GM19395 (cell line): ENCODE measurements at regions not wholly inside any gene's neighbourhood (a gene's known extent, or its start where the extent isn't known, plus 50 kb on each side); places are given as distances from the start of the nearest gene placed in this dataset.
A peak's percentile ranks its signal among the peaks of the same experiment; 100 is the strongest.
"Not testable (repeated sequence)": the region's sequence is repeated elsewhere in the genome, so short reads cannot be mapped to it uniquely, and the experiment has no call there.

Experiments used
- ATAC-seq: cut with Tn5 transposase; IDR thresholded peaks from one replicate; pipeline ENCODE4 v1.9.1; 2021; ENCODE audit warnings: mild to moderate bottlenecking, moderate library complexity; ENCODE audit not compliant: unreplicated experiment

GRCh38 chr12:75657354-75657753 lies 145.9 kb upstream of the KRR1 start:
- not testable (repeated sequence) for ATAC-seq

GRCh38 chr12:75656648-75657047 lies 145.2 kb upstream of the KRR1 start:
- ATAC-seq = no peak

- ATAC-seq = no peak
Measured at GRCh38 chr12:75656210-75656609, 144.8 kb upstream of the KRR1 start.

- peak; percentile 86 for ATAC-seq
Measured at GRCh38 chr12:75655315-75655806, 144.0 kb upstream of the KRR1 start.

- no peak for ATAC-seq
Measured at GRCh38 chr12:75651342-75651695, 139.9 kb upstream of the KRR1 start.

GRCh38 chr12:75650595-75651341 lies 139.4 kb upstream of the KRR1 start:
- no peak for ATAC-seq

- no peak for ATAC-seq
Measured at GRCh38 chr12:75650100-75650499, 138.7 kb upstream of the KRR1 start.

GRCh38 chr12:75648856-75649255 lies 137.4 kb upstream of the KRR1 start:
- ATAC-seq = no peak

- no peak for ATAC-seq
Measured at GRCh38 chr12:75646329-75647210, 135.2 kb upstream of the KRR1 start.

- no peak for ATAC-seq
Measured at GRCh38 chr12:75644472-75645072, 133.2 kb upstream of the KRR1 start.

GRCh38 chr12:75643119-75643518 lies 131.7 kb upstream of the KRR1 start:
- not testable (repeated sequence) for ATAC-seq

GRCh38 chr12:75642226-75642625 lies 130.8 kb upstream of the KRR1 start:
- ATAC-seq = no peak

- ATAC-seq = peak; percentile 100
Measured at GRCh38 chr12:75641031-75641780, 129.8 kb upstream of the KRR1 start.

- no peak for ATAC-seq
Measured at GRCh38 chr12:75638792-75639191, 127.4 kb upstream of the KRR1 start.

GRCh38 chr12:75636607-75637006 lies 125.2 kb upstream of the KRR1 start:
- no peak for ATAC-seq

GRCh38 chr12:75635606-75636444 lies 124.4 kb upstream of the KRR1 start:
- peak; percentile 51 for ATAC-seq

- no peak for ATAC-seq
Measured at GRCh38 chr12:75634244-75635222, 123.1 kb upstream of the KRR1 start.

GRCh38 chr12:75633789-75634188 lies 122.4 kb upstream of the KRR1 start:
- no peak for ATAC-seq

GRCh38 chr12:75632442-75632841 lies 121.0 kb upstream of the KRR1 start:
- ATAC-seq = no peak
